Tibial nerve (tissue), 4 donors: ENCODE measurements at regions not wholly inside any gene's neighbourhood (a gene's known extent, or its start where the extent isn't known, plus 50 kb on each side); places are given as distances from the start of the nearest gene placed in this dataset.

Experiments
- CTCF ChIP-seq, 5 experiments: fragments of 200-600 bp in 3 of 5; fragments of 450-650 bp in 2 of 5; sonication (generic) in 3 of 5; IDR thresholded peaks; one replicate each; pipeline ENCODE4 v1.5.1; 2016 to 2019; ENCODE audit warnings: antibody characterized with exemption in 5 of 5, mild to moderate bottlenecking in 3 of 5, moderate library complexity in 2 of 5
- EP300 ChIP-seq, 2 donors: sonication (generic); formaldehyde crosslinking; IDR thresholded peaks; one replicate each; pipeline ENCODE4 v1.6.1; 2017; ENCODE audit warnings: antibody characterized with exemption in 2 of 2, mild to moderate bottlenecking in 1 of 2
- POLR2A ChIP-seq, 2 donors: fragments of 450-650 bp; IDR thresholded peaks; one replicate each; pipeline ENCODE4 v1.6.1; 2017; ENCODE audit warnings: antibody characterized with exemption in 2 of 2, mild to moderate bottlenecking in 2 of 2, moderate library complexity in 2 of 2

- TF ChIP-seq POLR2A (IDR thresholded peaks at IDR 0.05) = no peak
- TF ChIP-seq CTCF (IDR thresholded peaks at IDR 0.05) = no peak
- no peak for TF ChIP-seq EP300 (IDR thresholded peaks at IDR 0.05)
These were observed 314.9 kb upstream of the TMTC1 start for GRCh38 chr12:30098677-30099076.
